Activated CD4-positive, CD25-positive, alpha-beta regulatory T cell treated with anti-CD3 and anti-CD28 coated beads, Interleukin-2, amount 50 U/mL, for 72 hours (primary cell): ENCODE measurements at regions not wholly inside any gene's neighbourhood (a gene's known extent, or its start where the extent isn't known, plus 50 kb on each side); places are given as distances from the start of the nearest gene placed in this dataset.

Experiments
- DNase-seq: peaks from one replicate; pipeline ENCODE4 v3.0.0; 2021

- DNase-seq: no peak
These were observed 204.8 kb downstream of the ANAPC1 start for GRCh38 chr2:111679202-111679601.

DNA sequence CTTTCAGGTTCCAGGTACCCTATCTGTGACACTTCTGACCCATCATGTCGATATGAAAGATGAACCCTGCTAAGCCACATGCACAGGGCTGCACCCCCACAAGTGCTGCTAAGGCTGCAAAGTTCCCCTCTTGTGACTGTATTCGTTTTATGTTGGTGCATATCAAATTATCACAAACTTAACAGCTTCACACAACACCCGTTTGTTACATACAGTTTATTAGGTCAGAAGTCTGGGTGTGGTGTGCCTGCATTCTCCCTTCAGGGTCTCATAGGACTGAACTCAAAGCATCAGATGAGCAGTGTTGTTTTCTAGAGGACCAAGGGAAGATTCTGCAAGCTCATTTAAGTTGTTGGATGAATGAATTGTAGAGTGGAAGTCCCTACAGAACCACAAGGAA, 199.4 kb downstream of the ANAPC1 start:
- DNase-seq: no peak

DNA sequence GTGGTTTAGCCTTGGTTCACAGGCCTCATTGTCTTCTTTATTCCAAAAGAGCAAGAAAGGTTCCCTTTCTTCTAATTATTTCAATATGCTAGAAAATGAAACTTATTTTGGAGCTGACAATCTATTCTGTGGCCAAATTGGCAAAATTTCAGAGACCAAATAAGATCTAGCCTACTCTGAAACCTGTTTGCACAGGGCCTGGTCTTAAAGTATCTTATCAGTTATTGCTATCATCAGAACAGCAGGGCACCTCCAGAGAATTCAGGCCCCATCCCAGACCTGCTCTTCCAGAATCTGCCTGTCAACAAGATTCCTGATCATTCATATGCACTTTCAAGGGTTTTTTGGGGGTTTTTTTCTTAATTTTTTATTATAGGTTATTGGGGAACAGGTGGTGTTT, 198.7 kb downstream of the ANAPC1 start:
- DNase-seq: no peak

GRCh38 chr2:111686994-111687393, 197.0 kb downstream of the ANAPC1 start:
- DNase-seq: no peak

- DNase-seq: peak; percentile 22
These were observed 196.1 kb downstream of the ANAPC1 start for GRCh38 chr2:111687911-111688310.

- peak; percentile 19 for DNase-seq
These were observed 195.5 kb downstream of the ANAPC1 start for GRCh38 chr2:111688482-111688881.

DNA sequence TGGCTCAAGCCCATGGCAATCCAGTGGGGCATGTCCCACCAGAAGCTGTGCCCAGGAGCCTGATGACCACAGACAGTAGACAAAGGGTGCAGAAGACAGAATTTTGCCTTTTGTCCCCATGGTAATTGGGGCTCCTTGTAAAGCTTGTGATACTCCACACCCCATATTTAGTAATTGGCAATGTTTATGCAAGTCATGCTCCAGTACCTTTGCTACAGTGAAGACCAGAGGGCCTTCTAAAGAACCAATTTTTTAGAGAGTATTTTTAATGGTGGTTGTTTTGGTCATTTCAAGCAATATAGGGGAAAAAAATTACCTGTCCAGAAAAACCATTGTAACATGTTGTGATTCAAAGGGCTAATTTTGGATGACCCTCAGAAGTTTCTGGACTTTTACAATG, 194.8 kb downstream of the ANAPC1 start:
- DNase-seq: no peak

- DNase-seq: no peak
These were observed 194.1 kb downstream of the ANAPC1 start for GRCh38 chr2:111689941-111690340.

DNA sequence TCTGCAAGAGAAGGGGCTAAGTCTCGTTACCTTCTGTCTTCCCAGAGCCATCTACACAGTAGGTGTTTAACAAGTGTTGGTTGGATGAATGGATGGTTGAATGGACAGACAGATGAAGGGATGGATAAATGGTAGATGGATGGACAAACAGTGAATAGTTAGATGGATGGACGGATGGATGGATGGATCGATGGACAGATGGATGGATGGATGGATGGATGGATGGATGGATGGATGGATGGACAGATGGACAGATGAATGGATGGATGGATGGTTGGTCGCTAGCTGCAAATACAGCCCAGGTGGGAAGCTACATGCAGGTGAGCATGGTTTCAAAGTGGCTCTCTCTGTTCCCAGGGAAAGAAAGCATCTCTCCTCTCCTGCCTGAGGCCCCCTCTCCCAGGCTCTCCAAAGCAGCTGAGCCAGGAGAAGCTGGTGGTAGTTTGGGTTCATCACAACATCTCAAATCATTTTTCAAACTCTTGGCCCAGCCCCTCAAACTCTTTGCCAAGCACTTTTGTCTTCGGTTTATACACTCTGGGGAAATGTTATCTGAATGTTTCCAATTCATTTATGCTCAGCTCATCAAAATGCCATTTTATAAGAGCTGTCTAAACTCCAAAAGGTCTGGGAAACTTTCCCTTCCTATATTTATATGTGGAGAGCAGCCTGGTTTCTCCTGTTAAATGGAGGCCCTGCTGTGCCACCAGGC, 192.7 kb downstream of the ANAPC1 start:
- DNase-seq: no peak

GRCh38 chr2:111692311-111692710, 191.7 kb downstream of the ANAPC1 start:
- no peak for DNase-seq

DNA sequence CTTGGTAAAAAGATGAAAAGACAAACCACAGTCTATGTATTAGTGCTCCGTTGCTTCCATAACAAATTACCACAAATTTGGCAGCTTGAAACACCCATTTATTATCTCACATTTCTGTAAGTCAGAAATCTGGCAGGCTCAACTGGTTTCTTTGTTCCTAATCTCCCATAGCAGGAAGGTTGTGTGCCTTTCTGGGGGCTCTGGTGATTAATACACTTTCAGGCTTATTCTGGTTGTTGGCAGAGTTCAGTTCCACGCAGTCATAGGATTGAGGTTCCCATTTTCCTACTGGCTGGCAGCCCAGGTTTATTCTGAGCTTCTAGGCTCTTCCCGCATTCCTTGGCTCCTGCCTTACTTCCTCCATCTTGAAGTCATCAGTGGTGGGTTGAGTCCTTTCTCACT, 189.3 kb downstream of the ANAPC1 start:
- DNase-seq: no peak

DNA sequence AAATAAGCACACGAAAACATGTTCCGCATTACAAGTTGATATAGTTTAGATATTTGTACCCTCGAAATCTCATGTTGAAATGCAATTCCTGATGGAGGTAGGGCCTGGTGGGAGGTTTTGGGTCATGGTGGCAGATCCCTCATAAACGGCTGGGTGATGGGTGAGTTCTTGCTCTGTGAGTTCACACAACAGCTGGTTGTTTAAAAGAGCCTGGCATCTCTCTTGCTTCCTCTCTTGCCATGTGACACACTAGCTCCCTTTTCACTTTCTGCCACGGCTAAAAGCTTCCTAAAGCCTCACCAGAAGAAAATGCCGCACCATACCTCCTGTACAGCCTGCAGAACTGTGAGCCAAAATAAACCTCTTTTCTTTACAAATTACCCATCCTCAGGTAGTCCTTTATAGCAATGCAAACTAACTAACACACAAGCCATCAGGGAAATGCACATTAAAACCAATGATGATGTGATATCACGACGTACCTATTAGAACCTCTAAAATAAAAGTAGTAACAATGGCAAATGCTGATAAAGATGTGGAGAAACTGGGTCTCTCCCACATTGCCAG, 188.5 kb downstream of the ANAPC1 start:
- peak; percentile 8 for DNase-seq

GRCh38 chr2:111696226-111696625, 187.8 kb downstream of the ANAPC1 start:
- peak; percentile 3 for DNase-seq

- no peak for DNase-seq
These were observed 186.4 kb downstream of the ANAPC1 start for GRCh38 chr2:111697560-111697959.

GRCh38 chr2:111698089-111698488, 185.9 kb downstream of the ANAPC1 start:
- peak; percentile 14 for DNase-seq

GRCh38 chr2:111698743-111699554, 185.0 kb downstream of the ANAPC1 start:
- peak; percentile 57 for DNase-seq

DNA sequence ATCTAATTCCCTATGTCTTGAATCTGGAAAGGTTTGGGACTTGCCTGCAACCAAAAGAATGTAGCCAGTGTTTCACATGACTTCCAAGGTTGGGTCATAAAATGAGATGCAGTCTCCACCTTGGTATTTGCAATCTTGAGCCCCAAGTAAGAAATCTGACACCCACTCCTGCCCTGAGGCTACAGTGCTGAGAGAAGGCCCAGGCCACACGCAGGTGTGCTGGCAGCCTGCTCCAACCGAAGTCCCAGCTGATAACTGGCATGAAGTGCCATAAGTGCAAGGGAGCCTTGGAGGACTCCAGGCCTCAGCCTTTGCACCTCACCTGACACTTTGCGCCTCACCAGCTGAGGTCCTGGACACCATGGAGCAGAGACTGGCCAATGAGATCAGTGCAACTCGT, 182.7 kb downstream of the ANAPC1 start:
- DNase-seq: peak; percentile 26

DNA sequence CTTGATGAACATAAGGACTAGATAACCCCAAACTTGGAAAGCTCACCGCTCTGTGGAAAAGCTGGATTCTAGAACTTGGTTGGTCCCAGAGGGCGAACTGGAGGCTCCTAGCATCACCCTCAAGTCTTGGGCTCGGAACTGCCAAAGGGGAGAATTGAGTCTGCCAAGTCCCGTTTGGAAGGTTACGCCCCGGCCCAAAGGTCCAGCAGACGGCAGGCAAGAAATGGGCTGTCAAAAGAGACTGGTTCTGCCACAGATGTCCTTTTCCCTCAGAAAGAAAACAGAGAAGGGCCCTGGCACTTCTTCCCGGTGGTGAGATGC, 182.2 kb downstream of the ANAPC1 start:
- no peak for DNase-seq

DNA sequence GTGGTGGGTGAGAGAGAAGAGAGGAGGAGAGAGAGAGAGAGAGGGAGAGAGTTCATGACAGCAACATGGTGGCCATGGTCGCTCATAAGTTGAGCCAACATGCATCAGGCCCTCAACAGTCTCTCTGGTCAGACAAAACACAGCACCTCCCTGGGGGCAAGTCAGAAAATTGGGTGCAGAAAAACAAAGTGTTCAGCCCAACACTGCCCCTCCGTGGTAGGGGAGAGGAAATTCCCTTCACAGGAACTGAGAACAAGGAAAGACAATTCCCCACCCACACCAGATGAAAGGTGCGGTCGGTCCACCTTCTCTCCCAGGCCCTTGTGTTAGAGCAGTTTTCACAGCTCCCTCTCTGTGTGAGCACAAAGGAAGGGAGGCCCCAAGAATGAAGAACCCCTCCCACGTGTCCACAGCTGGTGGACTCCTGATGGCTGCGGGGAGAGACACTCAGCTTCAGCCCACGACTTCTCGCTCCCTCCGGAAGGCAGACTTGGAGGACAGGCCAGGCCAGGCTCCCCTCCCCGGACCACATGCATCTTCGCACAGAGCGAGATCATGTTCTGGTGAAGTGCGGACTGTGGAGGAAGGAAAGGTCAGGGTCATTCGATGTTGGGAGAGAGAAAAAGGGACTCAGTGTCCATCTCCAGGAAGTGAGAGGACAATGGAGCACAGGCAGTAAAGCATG, 181.7 kb downstream of the ANAPC1 start:
- peak; percentile 64 for DNase-seq

GRCh38 chr2:111702804-111703196, 181.2 kb downstream of the ANAPC1 start:
- DNase-seq: no peak

- no peak for DNase-seq
These were observed 180.2 kb downstream of the ANAPC1 start for GRCh38 chr2:111703759-111704158.

- DNase-seq: no peak
These were observed 179.7 kb downstream of the ANAPC1 start for GRCh38 chr2:111704246-111704645.

DNA sequence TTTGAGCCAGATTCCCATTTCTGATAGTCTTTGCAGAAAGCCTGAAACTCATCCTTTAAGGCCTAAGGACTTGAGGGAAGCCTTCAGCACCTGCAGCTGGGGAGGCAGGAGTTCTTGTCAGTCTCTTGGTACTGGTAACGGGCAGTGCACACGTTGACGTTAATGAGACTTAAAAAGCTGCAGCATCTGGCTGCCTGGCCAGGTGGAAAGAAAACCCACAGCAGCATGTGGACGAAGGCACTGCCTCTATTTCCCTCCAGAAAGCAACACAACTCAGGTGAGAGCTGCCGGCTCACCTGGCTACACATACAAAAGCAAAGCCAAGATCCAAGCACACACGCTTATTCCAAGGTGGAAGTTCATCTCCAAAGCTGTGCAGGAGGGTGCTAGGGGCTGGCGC, 178.8 kb downstream of the ANAPC1 start:
- DNase-seq: no peak
